NCI-H345 (cell line): ENCODE measurements at regions not wholly inside any gene's neighbourhood (a gene's known extent, or its start where the extent isn't known, plus 50 kb on each side); places are given as distances from the start of the nearest gene placed in this dataset.
"Not testable (repeated sequence)": the region's sequence is repeated elsewhere in the genome, so short reads cannot be mapped to it uniquely, and the experiment has no call there.

Experiments used
- DNase-seq: peaks from one replicate; lab custom pipeline; 2025; lab: John Stamatoyannopoulos, UW

DNA sequence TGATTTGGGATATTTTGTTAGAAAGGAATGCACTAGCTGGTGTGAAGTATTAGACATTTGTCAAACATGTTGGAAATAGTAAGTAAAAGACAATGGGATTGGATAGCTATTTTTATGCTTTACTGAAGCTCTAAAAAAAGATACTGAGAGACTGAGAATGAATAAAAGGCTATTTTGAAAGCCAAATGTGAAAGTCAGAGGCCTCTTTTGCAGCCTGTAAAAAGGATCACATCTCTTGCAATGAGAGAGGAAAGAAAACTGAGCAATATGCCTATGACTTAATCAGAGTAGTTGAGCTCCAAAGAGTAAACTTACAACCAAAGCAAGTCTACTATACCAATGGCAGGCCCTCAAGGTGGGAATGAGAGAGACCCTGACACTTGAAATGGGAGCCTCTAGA, 212.6 kb upstream of the LCORL start:
- no peak for DNase-seq

DNA sequence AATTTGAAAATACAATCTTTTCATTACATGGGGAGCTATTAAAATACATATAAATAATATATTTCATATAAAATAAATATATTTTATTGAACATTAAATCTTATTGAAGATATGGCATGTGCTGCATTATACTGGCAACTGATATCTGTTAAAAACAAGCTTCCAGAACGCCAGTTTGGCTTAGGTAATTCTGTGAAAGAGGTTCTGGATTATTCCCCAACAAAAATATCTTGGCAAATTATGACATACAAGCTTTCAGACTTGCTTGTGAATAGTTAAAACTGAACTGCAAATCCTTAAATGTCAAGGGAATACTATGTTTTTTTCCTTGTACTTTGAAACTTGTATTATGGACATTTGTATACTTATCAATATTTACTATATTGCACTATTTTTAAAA, 210.2 kb upstream of the LCORL start:
- no peak for DNase-seq

DNA sequence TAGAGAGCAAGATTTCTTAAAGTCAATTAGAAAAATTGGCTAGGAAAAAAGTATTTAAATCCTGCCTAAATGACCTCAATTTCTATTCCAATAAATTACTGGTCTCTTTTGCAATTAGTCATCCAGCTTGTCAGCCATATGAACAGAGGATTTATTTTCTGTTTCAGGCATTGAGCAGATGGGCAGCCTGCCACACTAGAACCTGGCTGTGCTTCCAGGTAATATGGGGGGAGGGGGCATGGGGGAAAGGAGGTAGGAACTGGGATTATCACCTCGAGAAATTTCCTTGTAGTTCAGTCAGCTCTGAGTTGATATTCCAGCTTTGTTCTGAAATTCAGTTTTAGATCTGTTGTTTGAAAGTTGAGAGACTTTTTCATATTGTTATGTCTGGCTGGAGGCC, 206.3 kb upstream of the LCORL start:
- no peak for DNase-seq

DNA sequence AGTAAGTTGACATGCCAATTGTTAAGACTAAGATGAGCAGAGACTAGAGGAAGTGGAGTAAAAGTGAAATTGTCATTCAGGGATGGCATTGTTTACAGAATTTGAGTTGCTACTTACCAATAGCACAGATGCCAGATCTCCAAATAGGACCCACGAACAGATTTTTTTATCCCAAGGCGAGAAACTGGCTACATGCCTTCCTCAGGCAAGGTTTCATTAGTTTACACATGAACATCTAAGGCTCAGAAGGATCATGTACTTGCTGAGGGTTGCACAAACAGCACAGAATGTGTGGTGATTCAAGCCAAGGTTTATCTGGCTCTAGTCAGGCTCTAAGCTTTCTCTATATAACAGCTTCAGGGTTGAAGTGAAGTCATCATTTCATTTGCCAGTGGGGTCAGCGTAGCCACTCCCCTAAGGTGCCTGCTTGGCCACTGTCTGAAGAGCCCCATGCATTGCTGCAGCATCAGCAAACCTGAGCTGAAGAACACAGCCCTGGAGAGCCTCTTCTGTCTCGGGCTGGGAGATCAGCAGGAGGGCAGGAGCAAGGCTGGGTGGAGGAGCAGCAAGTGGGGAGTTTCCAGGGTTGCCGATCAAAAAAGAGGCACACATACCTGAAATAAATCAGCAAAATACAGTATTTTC, 193.0 kb upstream of the LCORL start:
- no peak for DNase-seq

DNA sequence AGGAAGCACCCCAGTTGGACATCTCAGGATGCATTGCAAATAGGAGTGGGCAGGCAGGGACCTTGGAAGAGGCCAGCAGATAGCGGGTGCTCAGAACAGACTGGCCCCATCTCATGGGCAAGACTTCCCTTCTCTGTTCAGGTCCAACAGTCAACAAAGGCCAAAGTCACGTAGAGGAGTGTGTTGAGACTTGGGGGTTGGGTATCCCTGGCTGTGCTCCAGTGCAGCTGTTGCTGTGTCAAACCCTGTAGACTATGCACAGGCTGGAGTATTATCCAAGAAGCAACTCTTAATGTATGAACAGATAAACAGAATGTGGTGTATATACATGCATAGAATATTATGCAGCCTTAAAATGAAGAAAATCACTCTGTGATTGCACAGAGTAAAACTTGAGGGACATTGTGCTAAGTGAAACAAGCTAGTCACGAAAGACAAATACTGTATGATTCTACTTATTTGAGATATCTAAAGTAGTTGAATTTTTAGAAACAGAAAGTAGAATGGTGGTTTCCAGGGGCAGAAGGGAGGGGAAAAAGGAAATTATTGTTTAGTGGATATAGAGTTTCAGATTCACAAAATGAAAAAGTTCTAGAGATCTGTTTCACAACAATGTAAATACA, 192.1 kb upstream of the LCORL start:
- no peak for DNase-seq

DNA sequence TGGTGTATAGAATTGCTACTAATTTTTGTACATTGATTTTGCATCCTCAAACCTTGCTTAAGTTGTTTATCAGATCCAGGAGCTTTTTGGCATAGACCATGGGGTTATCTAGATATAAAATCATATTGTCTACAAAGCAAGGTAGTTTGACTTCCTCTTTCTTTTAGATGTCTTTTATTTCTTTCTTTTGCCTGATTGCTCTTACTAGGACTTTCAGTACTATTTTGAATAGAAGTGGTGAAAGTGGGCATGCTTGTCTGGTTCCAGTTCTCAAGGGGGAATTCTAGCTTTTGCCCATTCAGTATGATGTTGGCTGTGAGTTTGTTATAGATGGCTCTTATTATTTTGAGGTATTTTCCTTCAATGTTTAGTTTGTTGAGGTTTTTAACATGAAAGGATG, 187.9 kb upstream of the LCORL start:
- no peak for DNase-seq

DNA sequence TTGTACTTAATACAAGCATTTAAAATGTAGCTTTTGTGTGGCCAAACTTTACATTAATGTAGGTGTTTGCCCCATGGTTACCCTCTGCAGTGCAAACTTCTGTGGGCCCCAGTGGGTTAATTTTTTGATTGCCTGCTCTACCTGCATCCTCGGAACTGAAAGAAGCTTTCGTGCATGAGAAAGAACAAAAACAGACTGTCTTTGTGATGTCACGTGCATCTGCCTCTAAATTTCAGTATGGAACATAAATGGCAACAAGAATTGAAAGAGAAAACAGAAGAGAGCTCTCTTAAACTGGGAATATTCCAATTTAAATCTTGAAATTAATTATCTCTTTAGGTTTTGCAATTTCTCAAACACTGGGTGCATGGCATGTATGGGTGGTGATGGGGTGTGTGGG, 182.4 kb upstream of the LCORL start:
- no peak for DNase-seq

DNA sequence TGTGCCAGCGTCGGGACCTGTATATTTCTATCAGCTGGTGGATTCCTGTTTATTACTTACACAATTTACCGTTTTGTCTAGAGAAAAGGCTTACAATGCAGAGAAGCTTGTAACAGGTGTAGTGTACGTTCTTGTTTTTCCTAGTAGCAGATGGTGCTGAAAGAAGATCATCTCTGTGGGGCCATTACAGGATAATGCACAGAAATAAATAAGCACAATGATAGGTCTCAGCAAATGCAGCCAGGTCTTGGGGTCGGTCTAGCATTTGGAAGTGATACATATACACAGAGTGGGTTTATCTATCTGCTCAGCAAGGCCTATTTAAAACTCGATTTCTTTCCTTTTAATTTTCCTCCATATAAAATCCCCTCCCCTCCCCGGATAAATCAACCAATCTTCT, 180.9 kb upstream of the LCORL start:
- no peak for DNase-seq

DNA sequence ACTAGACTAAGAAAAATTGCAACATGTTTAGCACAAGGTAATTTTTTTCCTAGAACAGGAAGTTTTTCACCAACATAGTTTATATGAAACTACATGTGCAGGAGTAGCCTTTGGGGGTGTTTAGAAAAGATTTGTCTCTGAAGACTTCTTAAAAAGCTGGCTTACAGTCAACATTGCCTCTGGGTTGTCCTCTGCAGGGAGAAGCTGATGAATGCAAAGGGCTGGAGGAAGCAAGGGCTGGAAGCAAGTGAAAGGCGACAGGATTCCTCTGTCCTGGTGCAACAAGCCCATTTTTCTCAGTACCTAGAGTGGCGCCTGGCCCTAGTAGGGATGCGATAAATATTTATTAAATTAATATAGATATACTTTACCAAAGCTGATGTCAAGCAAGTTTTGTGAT, 180.3 kb upstream of the LCORL start:
- no peak for DNase-seq

DNA sequence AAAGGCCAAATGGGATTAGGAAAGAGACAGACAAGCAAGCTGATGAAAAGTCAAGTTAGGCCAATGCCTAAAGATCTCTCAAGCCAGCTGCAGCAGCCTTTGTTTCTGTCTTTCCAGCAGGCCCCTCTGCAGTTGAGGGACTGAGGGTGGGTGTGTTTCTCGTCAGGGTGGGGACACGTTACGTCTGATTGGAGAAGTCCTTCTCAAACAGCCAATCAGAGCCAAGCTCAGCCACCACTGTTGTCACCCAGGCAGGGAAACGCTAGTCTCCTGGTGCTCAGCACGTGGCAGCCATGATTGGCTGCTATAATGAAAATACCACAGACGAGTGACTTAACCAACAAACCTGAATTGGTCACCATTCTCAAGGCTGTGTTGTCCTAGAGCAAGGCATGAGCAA, 177.1 kb upstream of the LCORL start:
- DNase-seq: no peak

DNA sequence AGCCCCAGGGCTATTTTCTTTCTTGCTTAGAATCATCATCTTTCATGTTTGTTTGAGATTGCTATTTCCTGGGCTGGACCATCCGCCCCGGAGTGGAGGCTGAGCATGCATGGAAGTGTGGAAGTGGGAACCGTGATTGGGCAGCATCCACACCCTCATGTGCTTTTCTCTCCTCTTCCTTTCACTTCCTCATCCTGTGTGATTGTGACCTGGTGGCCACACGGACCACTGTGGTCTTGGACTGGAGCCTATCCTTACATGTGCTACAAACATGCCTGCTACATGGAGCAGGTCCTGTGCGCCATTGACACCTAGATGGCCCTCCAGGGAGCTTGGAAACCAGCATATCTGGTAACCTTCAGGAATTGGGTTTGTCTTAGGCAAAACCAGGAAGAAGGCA, 175.9 kb upstream of the LCORL start:
- DNase-seq: no peak

DNA sequence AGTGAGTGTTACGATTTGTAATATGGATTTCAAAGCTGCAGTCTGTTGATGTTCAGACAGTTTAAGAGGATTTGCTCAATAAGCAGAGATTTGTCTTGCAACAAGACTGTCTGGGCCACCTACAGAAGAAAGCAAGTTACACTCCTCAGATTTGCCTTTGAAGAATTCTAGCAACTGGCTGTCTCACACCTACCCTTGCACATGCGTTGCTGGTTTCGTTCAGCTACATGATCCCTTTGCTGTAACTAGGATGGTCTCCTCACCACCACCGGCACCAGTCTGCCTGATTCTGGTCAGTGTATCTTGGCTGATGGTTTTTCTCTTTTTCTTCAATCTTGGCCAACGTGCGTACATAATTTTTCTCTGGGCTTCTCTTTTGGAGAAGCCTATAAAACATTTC, 172.7 kb upstream of the LCORL start:
- DNase-seq: no peak

DNA sequence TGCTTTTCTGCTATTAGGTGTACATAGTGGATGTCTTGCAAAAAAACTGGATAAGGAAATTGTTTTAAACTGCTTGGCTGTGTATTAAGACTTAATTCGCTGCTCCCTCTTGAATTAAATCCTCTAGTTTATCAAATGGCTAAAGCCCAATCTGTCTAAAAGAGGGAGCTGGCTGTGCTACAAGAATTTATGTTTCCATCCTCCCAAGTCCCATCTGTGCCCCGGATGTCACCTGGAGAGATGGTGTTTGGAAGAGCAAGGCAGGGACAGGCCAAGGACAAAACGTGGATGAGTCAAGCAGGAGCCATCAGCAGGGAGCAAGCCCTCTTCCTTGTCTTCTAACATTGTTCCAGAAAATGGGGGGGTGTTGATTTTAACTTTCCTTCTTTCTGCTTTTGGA, 171.3 kb upstream of the LCORL start:
- no peak for DNase-seq

DNA sequence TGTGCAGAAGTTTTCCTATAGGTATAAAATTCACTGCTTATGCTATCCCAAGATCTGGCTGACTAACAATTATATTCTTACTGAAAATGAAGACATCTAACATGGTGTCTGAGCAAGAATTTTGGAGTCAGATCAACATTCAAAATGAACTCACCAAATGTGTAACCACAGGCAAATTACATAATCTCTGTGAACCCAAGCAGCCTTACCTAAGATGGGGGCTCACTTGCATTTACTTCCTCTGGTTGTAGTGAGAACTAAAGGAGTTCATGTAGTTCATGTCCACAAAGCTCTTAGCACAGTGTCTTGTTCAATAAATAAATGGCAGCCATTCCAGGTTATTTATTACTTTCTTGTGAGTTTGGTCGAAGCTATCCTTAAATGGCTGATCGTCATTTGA, 163.9 kb upstream of the LCORL start:
- DNase-seq: no peak

DNA sequence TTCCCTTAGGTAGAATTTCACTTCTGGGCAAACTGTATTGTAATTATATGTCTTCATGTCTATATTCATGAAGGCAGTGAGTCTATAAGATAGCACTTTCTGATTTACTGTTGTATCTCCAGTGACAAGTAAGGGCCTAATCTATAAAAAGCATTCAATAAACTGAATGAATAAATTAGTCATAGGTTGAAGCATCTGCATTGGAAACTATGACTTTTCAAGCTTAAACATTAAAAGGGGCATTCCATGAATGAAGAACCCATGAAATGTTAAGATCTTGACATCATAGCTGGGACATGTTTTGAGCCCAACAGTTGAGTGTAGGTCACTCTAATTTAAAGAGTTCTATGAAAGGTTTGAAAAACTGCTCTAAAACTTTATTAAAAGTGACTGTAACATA, 159.3 kb upstream of the LCORL start:
- no peak for DNase-seq

DNA sequence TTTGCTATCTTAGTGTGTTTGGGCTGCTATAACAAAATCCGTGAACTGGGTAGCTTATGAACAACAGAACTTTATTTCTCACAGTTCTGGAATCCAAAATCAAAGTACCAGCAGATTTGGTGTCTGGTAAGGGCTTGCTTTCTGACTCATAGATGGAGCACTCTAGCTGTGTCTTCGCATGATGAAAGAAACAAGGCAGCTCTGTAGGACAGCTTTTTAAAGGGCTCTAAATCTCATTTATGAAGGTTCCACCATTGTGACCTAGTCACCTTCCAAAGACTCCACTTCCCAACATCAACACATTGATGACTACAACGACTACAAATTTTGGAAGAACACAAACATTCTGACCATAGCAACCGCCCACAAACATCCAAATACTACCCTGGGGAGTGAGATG, 158.6 kb upstream of the LCORL start:
- DNase-seq: no peak

DNA sequence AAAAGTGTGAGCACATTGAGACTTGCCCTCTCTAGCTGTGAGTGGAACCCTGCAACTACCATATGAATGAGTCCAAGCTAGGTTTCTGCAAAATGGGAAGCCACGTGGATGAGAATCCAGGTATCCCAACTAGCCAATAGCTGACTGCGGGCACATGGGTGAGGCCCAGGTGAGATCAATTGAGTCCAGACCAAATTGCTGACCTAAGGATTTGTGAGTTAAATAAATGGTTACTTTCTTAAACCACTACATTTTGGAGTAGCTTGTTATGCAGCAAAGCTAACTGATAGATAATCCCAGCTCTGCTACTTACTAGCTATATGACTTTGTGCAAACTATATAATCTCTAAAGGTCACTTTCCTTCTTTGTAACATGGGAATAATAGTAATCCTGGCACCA, 150.3 kb upstream of the LCORL start:
- DNase-seq: no peak

DNA sequence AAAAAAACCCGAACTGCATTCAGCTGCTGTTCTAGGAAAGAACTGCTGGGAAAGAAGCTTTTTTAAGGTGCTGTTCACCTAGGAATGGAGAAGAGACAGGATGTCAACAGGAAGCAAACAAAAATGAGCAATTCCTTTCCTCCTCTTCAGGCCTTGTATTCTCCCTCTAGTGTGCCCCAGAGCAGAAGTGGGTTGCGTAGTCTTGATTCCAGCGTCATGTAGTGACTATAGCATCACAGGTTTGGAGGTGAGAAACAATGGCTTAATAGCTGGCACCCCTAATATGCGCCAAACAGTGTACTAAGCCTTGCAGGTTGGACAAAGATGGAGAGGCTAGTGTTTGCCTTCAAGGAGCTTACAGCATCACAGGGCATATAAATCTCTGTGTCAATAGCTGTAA, 146.3 kb upstream of the LCORL start:
- DNase-seq: no peak

DNA sequence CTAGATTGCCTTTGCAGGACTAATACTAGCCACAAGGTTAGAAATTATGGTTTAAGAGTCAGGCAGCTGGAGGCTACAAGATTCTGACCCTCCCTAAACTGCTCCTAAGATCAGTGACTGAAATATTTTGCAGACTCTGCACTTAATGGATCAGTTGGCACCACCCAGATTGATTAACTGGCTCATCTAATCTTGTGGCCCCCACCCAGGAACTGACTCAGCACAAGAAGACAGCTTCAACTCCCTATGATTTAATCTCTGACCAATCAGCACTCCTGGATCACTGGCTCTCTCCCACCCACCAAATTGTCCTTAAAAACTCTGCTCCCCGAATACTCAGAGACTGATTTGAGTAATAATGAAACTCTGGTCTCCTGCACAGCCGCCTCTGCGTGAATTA, 145.4 kb upstream of the LCORL start:
- no peak for DNase-seq

DNA sequence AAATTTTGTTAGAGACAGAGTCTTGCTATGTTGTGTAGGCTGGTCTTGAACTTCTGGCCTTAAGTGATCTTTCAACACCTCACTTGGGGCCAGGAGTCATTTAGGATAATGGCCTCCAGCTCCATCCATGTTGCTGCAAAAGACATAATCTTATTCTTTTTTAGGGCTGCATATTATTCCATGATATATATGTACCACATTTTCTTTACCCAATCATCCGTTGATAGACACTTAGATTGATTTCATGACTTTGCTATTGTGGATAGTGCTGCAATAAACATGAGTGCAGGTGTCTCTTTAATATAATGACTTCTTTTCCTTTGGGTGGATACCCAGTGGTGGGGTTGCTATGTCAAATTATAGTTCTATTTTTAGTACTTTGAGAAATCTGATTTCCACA, 140.9 kb upstream of the LCORL start:
- no peak for DNase-seq

DNA sequence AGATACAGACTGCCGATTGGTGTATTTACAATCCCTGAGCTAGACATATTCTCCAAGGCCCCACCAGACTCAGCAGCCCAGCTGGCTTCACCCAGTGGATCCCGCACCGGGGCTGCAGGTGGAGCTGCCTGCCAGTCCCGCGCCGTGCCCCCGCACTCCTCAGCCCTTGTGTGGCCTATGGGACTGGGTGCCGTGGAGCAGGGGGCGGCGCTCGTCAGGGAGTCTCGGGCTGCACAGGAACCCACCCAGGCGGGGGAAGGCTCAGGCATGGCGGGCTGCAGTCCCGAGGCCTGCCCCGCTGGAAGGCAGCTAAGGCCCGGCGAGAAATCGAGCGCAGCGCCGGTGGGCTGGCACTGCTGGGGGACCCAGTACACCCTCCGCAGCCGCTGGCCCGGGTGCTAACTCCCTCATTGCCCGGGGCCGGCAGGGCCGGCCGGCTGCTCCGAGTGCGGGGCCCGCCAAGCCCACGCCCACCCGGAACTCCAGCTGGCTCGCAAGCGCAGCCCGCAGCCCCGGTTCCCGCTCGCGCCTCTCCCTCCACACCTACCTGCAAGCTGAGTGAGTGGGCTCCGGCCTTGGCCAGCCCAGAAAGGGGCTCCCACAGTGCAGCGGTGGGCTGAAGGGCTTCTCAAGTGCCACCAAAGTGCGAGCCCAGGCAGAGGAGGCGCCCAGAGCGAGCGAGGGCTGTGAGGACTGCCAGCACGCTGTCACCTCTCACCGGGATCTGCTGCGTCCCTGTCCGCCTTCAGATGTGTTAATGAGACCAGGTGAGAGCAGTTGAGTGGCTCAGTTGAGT, 137.8 kb upstream of the LCORL start:
- DNase-seq: not testable (repeated sequence)

DNA sequence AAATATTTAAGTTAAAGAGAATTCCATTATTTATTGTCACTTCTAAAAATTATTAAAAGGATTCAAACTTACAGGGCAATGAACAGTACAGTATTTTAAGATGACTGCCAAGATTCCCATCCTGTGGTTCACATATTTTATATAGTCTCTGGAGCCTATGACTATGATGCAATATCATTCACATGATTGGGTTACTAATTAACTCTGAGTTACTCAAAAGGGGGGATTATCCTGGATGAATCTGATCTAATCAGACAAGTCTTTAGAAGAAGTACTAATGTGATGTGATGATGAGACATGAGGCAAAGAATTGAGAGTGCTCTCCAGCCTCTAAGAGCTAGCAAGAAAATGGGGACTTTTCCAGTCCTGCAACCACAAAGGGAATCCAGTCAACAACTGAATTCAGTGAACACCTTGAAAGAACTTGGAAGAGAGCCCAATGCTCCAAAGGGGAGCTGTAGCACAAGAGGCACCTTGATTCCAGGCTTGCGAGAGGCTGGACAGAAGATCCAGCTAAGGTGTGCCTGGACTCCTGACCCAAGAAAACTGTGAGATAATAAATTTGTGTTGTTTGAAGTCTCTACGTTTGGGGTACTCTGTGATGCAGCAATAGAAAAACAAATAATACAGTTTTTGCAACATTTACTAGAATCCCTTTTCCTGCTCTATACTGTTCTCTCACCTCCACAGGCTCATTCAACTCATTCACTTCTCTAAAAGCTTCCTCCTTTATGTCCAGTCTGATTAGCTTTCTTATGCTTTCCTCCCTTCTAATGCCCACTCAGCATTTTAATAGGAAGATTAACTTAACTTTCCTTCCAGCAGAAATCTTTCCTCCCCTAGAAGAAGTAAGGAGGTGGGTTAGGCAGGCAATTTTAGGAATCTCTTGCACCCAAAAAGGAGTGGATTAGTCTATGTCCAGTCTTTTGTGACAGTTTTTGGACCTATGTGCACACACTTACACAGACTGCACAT, 133.8 kb upstream of the LCORL start:
- no peak for DNase-seq
